ENCODE measurements at regions not wholly inside any gene's neighbourhood (a gene's known extent, or its start where the extent isn't known, plus 50 kb on each side); places are given as distances from the start of the nearest gene placed in this dataset.
"Not testable (repeated sequence)": the region's sequence is repeated elsewhere in the genome, so short reads cannot be mapped to it uniquely, and the experiment has no call there.

DNA sequence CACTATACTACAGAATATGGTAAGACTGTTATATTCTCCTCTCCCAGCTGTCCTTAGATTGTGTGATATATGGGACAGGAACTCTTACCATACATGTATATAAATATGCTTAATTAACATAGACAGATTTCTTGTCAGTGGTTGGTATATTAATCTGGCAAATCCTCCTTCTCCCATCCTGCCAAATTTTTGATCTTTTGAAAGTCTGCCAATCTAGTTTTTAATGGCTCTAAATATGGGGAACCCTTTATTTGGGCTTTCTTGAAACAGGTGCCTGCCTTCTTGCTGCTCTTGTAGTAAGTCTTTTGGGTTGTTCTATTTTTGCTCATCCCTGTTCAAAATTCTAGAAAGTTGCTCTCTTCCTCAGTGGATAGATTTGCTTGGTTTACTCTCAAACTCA is 63.5 kb downstream of the SPATA31D1 start:
- CTCF ChIA-PET = no interaction called here
- Mint-ChIP-seq H3K4me3 (no peak overlapping the region), H3K9me3 (peaks cover 3% of the 10 kb centered on the region), H3K27me3 (ENCODE audit: low read depth) (no peaks in the 10 kb centered on the region), H3K36me3 (ENCODE audit: low read depth) (no peaks in the 10 kb centered on the region), H3K27ac (no peak overlapping the region), H3K4me1 (ENCODE audit: low read depth) (no peaks in the 10 kb centered on the region)
- intact Hi-C loops (cut with micrococcal nuclease) = no loop called here
- DNase-seq = no peak

DNA sequence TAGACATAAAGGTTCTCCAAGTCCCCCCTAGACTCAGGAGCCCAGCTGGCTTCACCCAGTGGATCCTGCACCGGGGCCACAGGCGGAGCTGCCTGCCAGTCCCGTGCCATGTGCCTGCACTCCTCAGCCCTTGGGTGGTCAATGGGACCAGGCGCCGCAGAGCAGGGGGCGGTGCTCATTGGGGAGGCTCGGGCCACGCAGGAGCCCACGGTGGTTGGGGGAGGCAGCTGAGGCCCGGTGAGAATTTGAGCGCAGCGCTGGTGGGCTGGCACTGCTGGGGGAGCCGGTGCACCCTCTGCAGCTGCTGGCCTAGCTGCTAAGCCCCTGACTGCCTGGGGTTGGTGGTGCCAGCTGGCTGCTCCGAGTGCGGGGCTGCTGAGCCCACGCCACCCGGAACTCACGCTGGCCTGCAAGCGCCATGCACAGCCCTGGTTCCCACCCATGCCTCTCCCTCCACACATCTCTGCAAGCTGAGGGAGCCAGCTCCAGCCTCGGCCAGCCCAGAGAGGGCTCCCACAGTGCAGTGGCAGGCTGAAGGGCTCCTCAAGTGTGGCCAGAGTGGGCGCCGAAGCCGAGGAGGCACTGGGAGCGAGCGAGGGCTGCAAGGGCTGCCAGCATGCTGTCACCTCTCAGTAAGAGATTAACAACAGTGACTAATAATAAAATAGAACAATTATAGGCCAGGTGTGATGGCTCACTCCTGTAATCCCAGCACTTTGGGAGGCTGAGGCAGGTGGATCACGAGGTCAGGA is 65.9 kb downstream of the SPATA31D1 start:
- no peak overlapping the region for H3K4me3 Mint-ChIP-seq
- CTCF ChIA-PET = no interaction called here
- H3K27me3 Mint-ChIP-seq (ENCODE audit: low read depth) = no peaks in the 10 kb centered on the region
- no peaks in the 10 kb centered on the region for H3K36me3 Mint-ChIP-seq (ENCODE audit: low read depth)
- DNase-seq = no peak
- H3K4me1 Mint-ChIP-seq (ENCODE audit: low read depth) = no peaks in the 10 kb centered on the region
- no peaks in the 10 kb centered on the region for H3K9me3 Mint-ChIP-seq
- intact Hi-C loops (cut with micrococcal nuclease) = no loop called here
- H3K27ac Mint-ChIP-seq = no peak overlapping the region

DNA sequence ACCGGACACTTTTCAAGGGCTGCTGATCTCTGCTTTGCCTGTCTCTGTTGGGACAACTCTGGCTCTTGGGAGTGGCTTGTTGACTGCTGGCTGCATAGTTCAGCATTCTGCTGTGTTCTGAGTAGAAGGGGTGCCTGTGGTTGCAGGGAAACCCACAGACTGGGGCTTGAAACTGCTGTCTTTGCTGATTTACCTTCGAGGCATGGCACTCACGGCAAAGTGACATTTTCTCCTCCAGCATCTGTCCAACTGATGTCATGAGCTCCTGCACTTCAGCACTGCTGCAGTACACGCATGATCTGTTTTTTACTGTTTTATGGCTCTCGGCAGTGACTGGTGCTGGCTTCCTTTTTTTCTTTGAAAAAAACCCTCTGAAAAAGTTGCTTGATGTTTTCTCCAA is 69.2 kb downstream of the SPATA31D1 start:
- Mint-ChIP-seq H3K9me3 (no peaks in the 10 kb centered on the region), H3K27ac (no peak overlapping the region), H3K4me1 (ENCODE audit: low read depth) (no peaks in the 10 kb centered on the region), H3K27me3 (ENCODE audit: low read depth) (no peaks in the 10 kb centered on the region), H3K36me3 (ENCODE audit: low read depth) (no peaks in the 10 kb centered on the region), H3K4me3 (no peak overlapping the region)
- intact Hi-C loops (cut with micrococcal nuclease) = no loop called here
- no peak for DNase-seq
- CTCF ChIA-PET = no interaction called here

- H3K4me1 Mint-ChIP-seq (ENCODE audit: low read depth); CTCF ChIA-PET; intact Hi-C loops (cut with micrococcal nuclease); H3K4me3 Mint-ChIP-seq; DNase-seq; H3K27ac Mint-ChIP-seq; H3K27me3 Mint-ChIP-seq (ENCODE audit: low read depth); H3K36me3 Mint-ChIP-seq (ENCODE audit: low read depth); H3K9me3 Mint-ChIP-seq: not testable (repeated sequence)
Measured at GRCh38 chr9:82061801-82062200, 73.2 kb downstream of the SPATA31D1 start.

- no peaks in the 10 kb centered on the region for H3K9me3 Mint-ChIP-seq
- intact Hi-C loops (cut with micrococcal nuclease) = no loop called here
- DNase-seq = no peak
- no peaks in the 10 kb centered on the region for H3K4me1 Mint-ChIP-seq (ENCODE audit: low read depth)
- no peak overlapping the region for H3K4me3 Mint-ChIP-seq
- CTCF ChIA-PET = no interaction called here
- H3K27ac Mint-ChIP-seq = no peak overlapping the region
- H3K27me3 Mint-ChIP-seq (ENCODE audit: low read depth) = no peaks in the 10 kb centered on the region
- H3K36me3 Mint-ChIP-seq (ENCODE audit: low read depth) = no peaks in the 10 kb centered on the region
Measured at GRCh38 chr9:82062245-82062644, 73.7 kb downstream of the SPATA31D1 start.

DNA sequence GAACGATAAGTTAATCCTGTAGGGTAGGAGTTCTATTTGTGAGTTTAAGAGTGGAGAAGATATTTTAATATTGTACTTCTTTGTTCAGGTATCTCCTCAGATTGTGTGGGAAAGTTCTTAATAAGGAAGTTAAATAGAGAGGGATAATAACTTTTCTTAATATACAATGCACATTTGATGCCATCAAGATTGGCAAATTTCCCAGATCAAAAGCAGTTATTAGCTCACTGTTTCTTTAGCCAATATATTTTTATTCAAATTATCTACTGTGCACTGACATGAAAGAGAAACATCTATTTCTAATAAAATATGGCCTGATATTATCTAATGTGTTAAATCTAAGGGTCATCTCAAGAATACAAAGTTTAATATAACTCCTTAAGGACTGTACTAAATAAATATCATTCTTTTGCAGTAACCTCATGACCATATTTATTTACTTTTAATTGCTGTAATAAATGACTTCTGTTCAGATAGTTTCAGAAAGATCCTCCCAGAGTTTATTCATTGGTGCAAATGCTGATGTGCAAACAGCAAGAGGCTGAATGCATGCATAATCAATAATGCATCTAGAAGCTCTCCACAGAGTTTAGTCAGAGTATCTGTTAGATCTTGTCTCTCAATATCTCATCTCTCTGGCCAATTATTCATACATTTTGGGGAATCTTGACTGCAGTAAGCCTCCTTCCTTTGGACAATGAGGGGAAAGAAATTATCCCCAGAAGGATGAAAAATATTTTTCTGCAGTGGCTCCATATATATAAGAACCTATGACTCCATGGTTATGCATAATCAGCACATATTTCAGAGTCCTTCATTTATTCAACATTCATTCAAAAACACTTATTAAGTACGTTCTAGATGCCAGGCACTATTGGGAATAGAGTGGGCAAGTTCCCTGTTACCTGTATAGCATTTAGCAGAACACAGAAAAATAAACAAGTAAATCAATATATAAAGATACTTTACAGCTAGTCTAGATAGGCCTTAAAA is 85.3 kb downstream of the SPATA31D1 start:
- no peak for DNase-seq
- intact Hi-C loops (cut with micrococcal nuclease) = no loop called here

DNA sequence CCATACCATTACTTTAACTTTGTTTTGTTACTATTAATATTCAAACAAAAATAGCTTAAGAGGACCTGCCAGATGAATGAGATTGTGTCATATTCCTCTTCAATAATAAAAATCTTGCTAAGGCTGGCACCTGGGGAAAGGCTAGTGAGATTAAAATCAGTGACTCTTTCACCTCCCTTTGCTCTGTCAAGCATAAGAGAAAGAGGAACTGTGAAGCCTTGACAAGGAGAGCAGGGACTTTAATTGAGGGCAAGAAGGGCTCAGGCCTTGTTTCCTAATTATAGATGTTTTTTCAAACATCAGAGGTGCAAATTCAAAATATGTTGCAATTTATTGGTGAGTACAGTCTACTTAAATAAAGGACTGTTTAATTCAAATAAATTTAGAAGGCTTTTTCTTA is 91.7 kb downstream of the SPATA31D1 start:
- CTCF ChIA-PET = no interaction called here
- no peaks in the 10 kb centered on the region for H3K4me1 Mint-ChIP-seq (ENCODE audit: low read depth)
- H3K36me3 Mint-ChIP-seq (ENCODE audit: low read depth) = no peaks in the 10 kb centered on the region
- no peak overlapping the region for H3K27ac Mint-ChIP-seq
- intact Hi-C loops (cut with micrococcal nuclease) = no loop called here
- no peak overlapping the region for H3K4me3 Mint-ChIP-seq
- H3K27me3 Mint-ChIP-seq (ENCODE audit: low read depth) = no peaks in the 10 kb centered on the region
- peaks cover 3% of the 10 kb centered on the region for H3K9me3 Mint-ChIP-seq
- no peak for DNase-seq

More for the DNA sequence above, 85.3 kb downstream of the SPATA31D1 start:
- no peak overlapping the region for H3K4me3 Mint-ChIP-seq
- CTCF ChIA-PET = no interaction called here
- no peak overlapping the region for H3K27ac Mint-ChIP-seq
- no peaks in the 10 kb centered on the region for H3K27me3 Mint-ChIP-seq (ENCODE audit: low read depth)
- no peaks in the 10 kb centered on the region for H3K4me1 Mint-ChIP-seq (ENCODE audit: low read depth)
- H3K36me3 Mint-ChIP-seq (ENCODE audit: low read depth) = no peaks in the 10 kb centered on the region
- peaks cover 9% of the 10 kb centered on the region for H3K9me3 Mint-ChIP-seq

DNA sequence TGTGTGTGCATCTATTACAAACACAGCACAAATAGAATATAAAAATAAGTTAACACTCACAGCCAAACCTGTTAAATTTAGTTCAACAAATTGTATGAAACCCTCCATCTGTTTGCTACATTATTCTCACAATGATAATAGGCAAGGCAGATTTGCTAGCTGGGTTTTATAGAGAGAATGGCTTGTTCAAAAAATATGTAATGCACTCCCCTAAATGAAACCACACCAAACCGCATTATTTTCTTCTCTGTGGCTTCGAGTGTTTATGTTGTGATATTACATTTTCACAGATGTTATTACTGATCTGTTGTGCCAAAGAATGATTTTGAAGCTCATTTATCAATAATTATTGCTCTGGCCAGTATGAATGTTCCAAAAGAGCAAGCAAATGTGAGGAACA is 92.9 kb downstream of the SPATA31D1 start:
- H3K36me3 Mint-ChIP-seq (ENCODE audit: low read depth) = no peaks in the 10 kb centered on the region
- no peak overlapping the region for H3K27ac Mint-ChIP-seq
- intact Hi-C loops (cut with micrococcal nuclease) = no loop called here
- peaks cover 3% of the 10 kb centered on the region for H3K9me3 Mint-ChIP-seq
- H3K4me3 Mint-ChIP-seq = no peak overlapping the region
- DNase-seq = no peak
- CTCF ChIA-PET = no interaction called here
- H3K4me1 Mint-ChIP-seq (ENCODE audit: low read depth) = no peaks in the 10 kb centered on the region
- H3K27me3 Mint-ChIP-seq (ENCODE audit: low read depth) = no peaks in the 10 kb centered on the region

- Mint-ChIP-seq H3K9me3 (no peaks in the 10 kb centered on the region), H3K27ac (no peak overlapping the region), H3K27me3 (ENCODE audit: low read depth) (no peaks in the 10 kb centered on the region), H3K36me3 (ENCODE audit: low read depth) (no peaks in the 10 kb centered on the region), H3K4me3 (no peak overlapping the region), H3K4me1 (ENCODE audit: low read depth) (no peaks in the 10 kb centered on the region)
- CTCF ChIA-PET = no interaction called here
- DNase-seq = no peak
- intact Hi-C loops (cut with micrococcal nuclease) = no loop called here
Measured at GRCh38 chr9:82082563-82082962, 94.0 kb downstream of the SPATA31D1 start.

- Mint-ChIP-seq H3K27ac (no peak overlapping the region), H3K9me3 (peaks cover 4% of the 10 kb centered on the region)
Measured at GRCh38 chr9:82088591-82088990, 100.0 kb downstream of the SPATA31D1 start.

GRCh38 chr9:82090046-82090445 is 101.5 kb downstream of the SPATA31D1 start:
- H3K4me3 Mint-ChIP-seq = no peak overlapping the region
- H3K27ac Mint-ChIP-seq = no peak overlapping the region
- DNase-seq = no peak
- no peaks in the 10 kb centered on the region for H3K27me3 Mint-ChIP-seq (ENCODE audit: low read depth)
- H3K36me3 Mint-ChIP-seq (ENCODE audit: low read depth) = no peaks in the 10 kb centered on the region
- H3K9me3 Mint-ChIP-seq = peaks cover 4% of the 10 kb centered on the region
- CTCF ChIA-PET = no interaction called here
- no peaks in the 10 kb centered on the region for H3K4me1 Mint-ChIP-seq (ENCODE audit: low read depth)
- intact Hi-C loops (cut with micrococcal nuclease) = no loop called here

More at GRCh38 chr9:82088591-82088990, 100.0 kb downstream of the SPATA31D1 start:
- no peaks in the 10 kb centered on the region for H3K36me3 Mint-ChIP-seq (ENCODE audit: low read depth)
- no peaks in the 10 kb centered on the region for H3K27me3 Mint-ChIP-seq (ENCODE audit: low read depth)
- CTCF ChIA-PET = no interaction called here
- H3K4me3 Mint-ChIP-seq = no peak overlapping the region
- DNase-seq = no peak
- H3K4me1 Mint-ChIP-seq (ENCODE audit: low read depth) = no peaks in the 10 kb centered on the region
- intact Hi-C loops (cut with micrococcal nuclease) = no loop called here

DNA sequence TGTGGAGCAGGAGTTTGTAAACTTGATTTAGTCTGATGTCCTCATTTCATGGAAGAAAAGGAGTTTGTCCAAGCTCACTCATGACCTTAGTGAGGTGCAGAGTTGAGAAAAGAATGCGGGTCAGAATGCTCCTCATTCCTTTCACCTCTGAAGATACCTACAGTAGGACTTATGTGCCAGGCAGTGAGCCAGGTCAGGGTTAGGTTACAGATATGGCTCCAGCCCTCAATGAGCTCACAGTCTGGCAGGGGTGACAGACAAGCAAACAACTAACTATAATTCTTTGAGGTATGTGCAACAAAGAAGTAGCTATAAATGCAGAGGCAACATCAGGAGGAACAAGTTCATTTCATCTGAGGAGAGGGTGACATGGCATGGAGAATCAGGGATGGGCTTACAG is 102.5 kb downstream of the SPATA31D1 start:
- no peak overlapping the region for H3K4me3 Mint-ChIP-seq
- peaks cover 4% of the 10 kb centered on the region for H3K9me3 Mint-ChIP-seq
- no peaks in the 10 kb centered on the region for H3K27me3 Mint-ChIP-seq (ENCODE audit: low read depth)
- CTCF ChIA-PET = no interaction called here
- intact Hi-C loops (cut with micrococcal nuclease) = no loop called here
- no peaks in the 10 kb centered on the region for H3K36me3 Mint-ChIP-seq (ENCODE audit: low read depth)
- no peak for DNase-seq
- no peak overlapping the region for H3K27ac Mint-ChIP-seq
- H3K4me1 Mint-ChIP-seq (ENCODE audit: low read depth) = no peaks in the 10 kb centered on the region

DNA sequence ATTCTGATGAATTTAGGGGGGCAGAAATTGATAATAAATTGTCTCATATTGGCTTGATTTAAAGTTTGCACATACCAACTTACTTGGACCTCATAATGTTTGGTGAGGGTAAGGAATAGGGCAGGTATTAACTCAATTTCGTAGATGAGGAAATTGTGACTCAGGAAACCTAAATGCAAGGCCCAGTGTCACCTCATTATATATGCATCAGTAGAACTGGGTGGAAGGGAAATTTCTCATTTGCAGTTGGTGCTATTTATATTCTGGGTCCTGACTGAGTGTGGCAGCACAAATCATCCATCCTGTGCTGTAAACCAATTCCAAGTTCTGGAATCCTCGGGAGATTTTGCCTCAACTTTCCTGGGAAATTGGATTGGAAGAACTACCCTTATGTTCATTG is 103.0 kb downstream of the SPATA31D1 start:
- intact Hi-C loops (cut with micrococcal nuclease) = no loop called here
- CTCF ChIA-PET = no interaction called here
- DNase-seq = no peak
- Mint-ChIP-seq H3K36me3 (ENCODE audit: low read depth) (no peaks in the 10 kb centered on the region), H3K4me3 (no peak overlapping the region), H3K27me3 (ENCODE audit: low read depth) (no peaks in the 10 kb centered on the region), H3K4me1 (ENCODE audit: low read depth) (no peaks in the 10 kb centered on the region), H3K9me3 (peaks cover 4% of the 10 kb centered on the region), H3K27ac (no peak overlapping the region)
